Stimulated activated CD4-positive, alpha-beta T cell treated with anti-CD3 and anti-CD28 coated beads, Interleukin-15, amount 100 ng/mL, for 1 hour (primary cell): ENCODE measurements at regions not wholly inside any gene's neighbourhood (a gene's known extent, or its start where the extent isn't known, plus 50 kb on each side); places are given as distances from the start of the nearest gene placed in this dataset.
"Not testable (repeated sequence)": the region's sequence is repeated elsewhere in the genome, so short reads cannot be mapped to it uniquely, and the experiment has no call there.

Experiments used
- DNase-seq, 2 donors: peaks; one replicate each; pipeline ENCODE4 v3.0.0-alpha.2; 2020; ENCODE audit warnings: low read depth in 1 of 2, low spot score in 1 of 2

- DNase-seq = no peak
Measured at GRCh38 chr10:3926675-3927525, 141.9 kb upstream of the KLF6 start.

GRCh38 chr10:3926258-3926657 is 141.2 kb upstream of the KLF6 start:
- DNase-seq = no peak

DNA sequence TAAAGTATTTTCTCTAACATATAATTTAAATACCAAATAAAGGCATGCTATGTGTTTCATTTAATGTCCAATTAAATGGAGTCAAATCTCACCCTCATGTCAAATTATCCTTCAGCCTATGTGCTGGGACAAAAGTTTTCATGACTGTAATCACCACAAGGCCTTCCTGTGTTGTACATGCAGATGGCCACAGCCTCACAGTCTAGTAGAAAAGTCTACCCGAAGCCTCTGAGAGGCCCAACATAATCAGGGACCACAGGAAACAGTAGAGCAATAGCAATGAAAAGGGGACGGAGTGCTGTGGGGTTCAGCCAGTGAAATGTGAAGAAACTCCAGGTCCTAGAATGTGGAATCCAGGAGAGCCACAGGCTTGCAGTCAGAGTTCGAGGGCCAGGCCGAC is 140.2 kb upstream of the KLF6 start:
- no peak for DNase-seq

- no peak for DNase-seq
Measured at GRCh38 chr10:3924344-3924743, 139.3 kb upstream of the KLF6 start.

GRCh38 chr10:3923033-3923432 is 138.0 kb upstream of the KLF6 start:
- DNase-seq = no peak

GRCh38 chr10:3919709-3920308 is 134.8 kb upstream of the KLF6 start:
- no peak for DNase-seq

DNA sequence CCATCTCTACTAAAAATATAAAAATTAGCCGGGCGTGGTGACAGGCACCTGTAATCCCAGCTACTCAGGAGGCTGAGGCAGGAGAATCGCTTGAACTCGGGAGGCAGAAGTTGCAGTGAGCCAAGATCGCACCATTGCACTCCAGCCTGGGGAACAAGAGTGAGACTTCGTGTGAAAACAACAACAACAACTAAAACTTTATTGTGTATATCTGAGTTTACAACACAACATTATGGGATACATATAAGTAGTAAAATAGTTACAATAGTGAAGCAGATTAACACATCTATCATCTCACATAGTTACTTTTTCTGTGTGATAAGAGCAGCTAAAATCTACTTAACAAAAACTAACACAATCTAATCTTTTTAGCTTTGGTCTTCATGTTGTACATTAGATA is 132.4 kb upstream of the KLF6 start:
- DNase-seq = not testable (repeated sequence)

- no peak for DNase-seq
Measured at GRCh38 chr10:3914733-3915132, 129.7 kb upstream of the KLF6 start.

DNA sequence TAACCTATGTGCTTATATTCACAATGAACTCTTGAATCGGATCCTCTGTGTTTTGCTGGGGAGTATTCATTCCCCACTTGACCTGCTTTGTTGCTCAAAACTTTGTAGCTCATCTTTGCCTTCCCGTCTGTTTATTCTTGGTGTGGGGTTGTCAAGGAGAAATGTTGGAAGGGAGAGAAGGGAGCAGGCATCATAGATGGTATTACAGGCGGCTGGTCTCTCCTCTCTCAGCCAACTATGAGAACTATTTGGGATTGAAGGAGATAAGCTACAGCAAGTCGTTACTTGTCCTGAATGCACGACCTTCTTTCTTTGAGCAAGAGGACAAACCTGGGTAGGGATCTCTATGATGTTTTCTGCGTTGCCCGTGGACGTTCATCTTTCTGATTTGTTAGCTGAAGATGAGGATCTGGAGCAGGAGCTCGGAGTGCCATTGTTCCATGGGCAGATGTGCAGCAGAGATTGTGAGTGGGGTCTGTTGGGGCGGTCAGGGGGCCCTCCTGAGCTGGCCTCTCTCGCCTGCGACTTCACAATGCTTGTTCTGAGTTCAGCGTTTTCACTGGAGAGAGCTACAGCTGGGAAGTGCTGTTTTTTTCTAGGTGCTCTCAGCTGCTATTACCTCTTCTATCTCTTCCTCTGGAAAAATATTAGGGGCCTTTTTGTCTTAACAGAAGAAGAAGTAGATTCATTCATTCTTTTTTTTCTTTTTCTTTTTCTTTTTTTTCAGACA is 126.9 kb upstream of the KLF6 start:
- no peak for DNase-seq

DNA sequence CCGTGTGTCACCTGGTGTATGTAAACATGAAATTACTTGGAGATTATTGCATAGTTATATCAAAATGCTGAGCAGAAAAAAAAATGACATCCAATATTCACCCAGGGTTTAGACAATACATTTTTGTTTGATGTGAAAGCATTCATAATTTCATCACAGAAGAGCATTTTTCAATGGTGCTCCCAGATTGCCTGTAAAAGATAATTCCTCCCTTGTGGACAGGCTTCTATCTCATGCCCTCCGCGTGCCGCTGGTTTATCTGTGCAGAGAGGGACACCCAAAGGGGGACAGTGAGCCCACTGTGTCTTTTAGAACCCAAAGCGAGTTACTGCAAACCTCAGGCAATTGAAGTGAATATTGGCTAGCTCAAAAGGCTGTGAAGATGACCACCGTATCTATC is 126.2 kb upstream of the KLF6 start:
- no peak for DNase-seq

DNA sequence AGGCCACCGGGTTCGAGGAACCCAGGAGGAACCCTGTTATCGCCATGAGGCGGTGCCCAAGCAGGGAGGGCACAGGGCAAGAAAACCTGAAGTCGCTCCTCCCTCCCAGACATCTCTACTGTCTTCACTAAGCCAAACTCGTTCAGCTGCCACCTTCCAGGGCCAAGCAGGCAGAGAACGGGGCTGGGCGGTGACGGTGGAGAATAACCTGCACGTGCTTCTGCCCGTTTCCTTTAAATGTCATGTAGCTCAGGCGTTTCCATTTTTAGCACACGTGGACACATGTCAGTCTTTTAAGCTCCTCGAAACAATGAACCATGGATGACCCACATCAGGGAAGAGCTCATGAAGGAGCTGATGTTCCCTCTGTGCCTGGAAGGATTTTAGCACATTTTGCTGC is 124.3 kb upstream of the KLF6 start:
- DNase-seq = no peak

DNA sequence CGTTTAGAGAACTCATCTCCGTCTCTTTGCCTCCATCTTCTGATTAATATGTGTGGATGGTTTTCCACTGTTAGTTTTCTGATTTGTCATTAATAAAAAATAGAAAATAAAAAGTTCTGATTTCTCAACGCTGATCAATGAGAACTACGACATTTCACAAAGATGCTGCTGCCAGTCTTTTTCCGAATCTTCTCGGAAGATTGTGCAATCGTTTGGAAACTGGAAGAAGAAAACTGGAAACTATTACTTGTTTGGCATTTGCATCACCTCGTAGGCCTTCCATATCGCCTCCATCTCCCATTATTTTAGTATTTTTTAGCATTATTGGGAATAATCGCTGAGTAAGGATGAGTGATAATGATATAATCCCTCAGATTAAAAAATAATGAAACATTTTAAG is 123.2 kb upstream of the KLF6 start:
- no peak for DNase-seq

GRCh38 chr10:3907514-3907913 is 122.5 kb upstream of the KLF6 start:
- no peak for DNase-seq

DNA sequence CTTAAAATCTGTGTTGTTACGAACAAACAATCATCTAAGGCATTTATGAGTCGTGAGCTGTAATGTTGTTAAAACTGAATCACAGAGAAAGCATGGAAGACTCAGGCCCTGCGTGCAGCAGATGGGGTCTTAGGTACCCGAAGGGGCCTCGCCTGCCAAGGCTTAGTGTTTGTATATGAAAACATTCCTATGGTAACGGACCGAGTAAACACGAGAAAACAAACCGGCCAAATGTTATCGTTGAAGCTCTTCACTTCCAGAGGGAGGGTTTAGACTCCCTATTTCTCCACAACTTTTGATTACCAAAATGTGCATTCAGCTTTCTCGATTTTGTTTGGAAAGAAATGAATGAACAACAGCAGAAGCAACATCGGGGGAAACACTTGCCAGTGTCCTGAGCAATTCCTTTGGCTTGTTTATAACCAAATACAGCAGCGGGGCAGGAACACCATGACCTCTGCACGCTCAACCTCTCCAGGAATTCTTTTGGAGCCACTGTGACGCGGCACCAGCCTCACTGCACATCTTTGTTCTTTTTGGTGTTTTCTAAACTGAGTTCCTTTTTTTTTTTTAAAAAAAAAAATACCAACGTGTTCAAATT is 121.6 kb upstream of the KLF6 start:
- no peak for DNase-seq

DNA sequence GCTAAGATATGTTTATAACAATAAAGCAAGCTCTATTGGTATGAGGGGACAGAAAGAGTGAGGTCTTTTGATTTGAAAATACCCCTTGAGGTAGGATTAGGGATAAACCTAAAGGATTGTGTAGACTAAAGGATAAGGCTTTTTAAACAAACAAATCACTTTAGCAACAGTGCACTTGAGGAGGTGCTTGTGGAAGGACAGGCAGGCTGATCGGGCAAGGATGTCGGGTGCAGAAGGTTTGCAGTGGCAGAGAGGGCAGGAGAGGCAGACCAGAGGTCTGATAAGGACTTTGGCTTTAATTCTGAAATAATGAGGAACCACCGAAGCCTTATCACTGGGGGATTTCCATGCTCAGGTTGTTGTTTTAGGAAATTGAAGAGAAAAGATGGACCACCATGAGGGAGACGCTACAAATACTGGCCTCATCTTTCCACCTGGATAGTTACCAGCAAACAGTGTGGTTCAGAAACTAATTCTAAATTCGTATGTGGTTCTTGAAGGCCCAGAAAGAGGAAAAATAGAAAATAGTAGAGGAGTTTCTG is 119.5 kb upstream of the KLF6 start:
- no peak for DNase-seq

DNA sequence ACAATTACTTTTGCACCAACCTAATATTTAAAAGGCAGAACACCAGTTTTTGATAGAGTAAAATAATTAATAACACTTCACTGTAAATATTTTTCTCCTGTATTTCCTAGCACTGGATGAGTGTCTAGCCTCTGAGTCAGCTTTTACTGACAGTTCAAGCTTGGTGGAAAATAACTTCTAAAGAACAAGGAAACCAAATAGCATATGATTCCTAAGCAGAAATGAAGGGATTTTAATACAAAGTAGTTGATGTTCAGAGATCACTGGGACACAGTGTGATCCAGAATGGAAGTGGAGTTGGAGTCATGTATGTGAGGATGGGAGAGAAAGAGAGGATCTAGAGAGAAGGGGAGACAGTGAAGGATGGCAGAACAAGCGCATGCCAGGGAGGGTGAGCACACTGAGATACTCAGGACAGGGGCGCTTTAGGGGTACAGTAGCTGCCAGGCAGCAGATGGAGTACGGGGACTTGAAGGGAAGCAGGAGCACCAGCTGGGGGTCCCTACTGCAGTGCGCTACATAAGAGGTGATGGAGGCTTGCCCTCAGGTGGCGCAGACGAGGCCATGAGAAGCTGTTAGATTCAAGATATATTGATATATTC is 117.9 kb upstream of the KLF6 start:
- DNase-seq = no peak

DNA sequence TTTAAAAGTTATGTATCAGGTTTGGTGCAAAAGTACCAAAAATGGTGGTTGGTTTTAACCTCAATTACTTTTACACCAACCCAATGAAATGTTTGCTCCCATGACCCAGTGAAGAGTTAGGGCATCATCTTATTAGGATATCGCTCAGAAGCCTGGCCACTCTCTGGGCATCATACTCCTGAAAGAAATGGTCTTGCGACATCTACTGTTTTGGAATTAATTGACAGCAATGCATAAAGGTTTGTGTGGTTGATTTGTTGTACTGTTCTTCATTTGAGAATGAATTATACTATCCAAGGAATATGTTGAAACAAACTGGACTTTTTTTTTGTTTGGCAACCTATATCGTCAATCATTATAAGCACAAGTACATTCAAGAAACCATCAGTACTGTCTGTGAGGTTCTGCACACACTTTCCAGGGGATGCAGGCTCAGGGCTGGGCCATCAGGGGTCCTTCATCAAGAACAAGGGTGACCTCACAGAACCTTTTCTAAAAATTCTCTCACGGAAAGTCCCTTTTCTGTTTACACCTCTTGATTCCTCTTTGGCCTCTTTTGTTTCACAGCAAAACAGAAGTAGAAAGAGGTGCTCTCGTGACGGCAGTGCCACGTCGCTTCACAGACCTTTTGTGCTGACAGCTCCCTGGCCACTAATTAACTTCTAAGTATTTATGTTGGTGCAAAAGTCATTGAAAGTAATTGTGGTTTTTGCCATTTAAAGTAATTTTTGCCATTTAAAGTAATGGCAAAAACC is 117.2 kb upstream of the KLF6 start:
- DNase-seq = no peak

GRCh38 chr10:3901370-3901769 is 116.4 kb upstream of the KLF6 start:
- DNase-seq = no peak

DNA sequence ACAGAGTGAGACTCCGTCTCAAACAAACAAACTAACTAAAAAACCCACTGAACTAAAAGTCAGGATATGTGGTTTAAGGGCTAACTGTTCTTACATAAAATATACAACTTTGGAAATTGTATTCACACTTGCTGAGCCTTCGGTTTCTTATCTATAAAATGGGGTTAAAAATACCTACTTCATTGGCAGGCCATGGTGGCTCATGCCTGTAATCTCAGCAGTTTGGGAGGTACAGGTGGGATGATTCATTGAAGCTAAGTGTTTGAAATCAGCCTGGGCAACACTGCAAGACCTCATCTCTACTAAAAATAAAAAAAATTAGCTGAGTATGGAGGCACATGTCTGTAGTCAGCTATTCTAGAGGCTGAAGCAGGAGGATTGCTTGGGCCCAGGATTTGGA is 115.4 kb upstream of the KLF6 start:
- DNase-seq = no peak

DNA sequence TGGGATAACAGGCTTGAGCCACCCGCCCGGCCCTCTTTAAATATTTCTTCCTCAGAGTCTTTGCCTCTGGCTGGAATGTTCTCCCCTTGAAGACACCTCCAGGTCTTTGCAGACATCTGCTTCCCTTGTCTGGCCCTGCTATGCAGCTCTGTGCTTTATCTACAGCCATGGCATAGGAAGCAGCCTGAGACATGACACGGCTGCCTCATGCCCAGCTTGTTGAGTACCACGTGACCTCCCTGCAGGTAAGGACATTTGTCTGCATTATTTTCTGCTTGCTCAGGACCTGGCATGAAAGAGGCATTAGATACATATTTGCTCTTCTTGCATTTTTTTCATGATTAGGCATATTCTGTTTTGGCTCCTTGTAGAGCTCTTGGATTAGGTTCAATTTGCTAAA is 113.8 kb upstream of the KLF6 start:
- DNase-seq = no peak
